ENCODE measurements at regions not wholly inside any gene's neighbourhood (a gene's known extent, or its start where the extent isn't known, plus 50 kb on each side); places are given as distances from the start of the nearest gene placed in this dataset.

GRCh38 chr2:57549642-57550102 is 496.9 kb upstream of the VRK2 start:
- Mint-ChIP-seq H3K27ac (no peak overlapping the region), H3K4me3 (no peak overlapping the region), H3K27me3 (ENCODE audit: insufficient read depth) (peaks cover 14% of the 10 kb centered on the region), H3K36me3 (ENCODE audit: low read depth) (no peaks in the 10 kb centered on the region), H3K9me3 (no peaks in the 10 kb centered on the region; the same call in 1 of the 2 replicates), H3K4me1 (ENCODE audit: low read depth) (no peaks in the 10 kb centered on the region)
- peak; percentile 25 for DNase-seq
- TF ChIP-seq CTCF (IDR thresholded peaks at IDR 0.05): peak; percentile 71

- H3K4me3 Mint-ChIP-seq: no peak overlapping the region
- H3K9me3 Mint-ChIP-seq: no peaks in the 10 kb centered on the region; the same call in 1 of the 2 replicates
- no peak overlapping the region for H3K27ac Mint-ChIP-seq
- no peak for DNase-seq
- TF ChIP-seq CTCF (IDR thresholded peaks at IDR 0.05): no peak
- peaks cover 12% of the 10 kb centered on the region for H3K27me3 Mint-ChIP-seq (ENCODE audit: insufficient read depth)
- no peaks in the 10 kb centered on the region for H3K4me1 Mint-ChIP-seq (ENCODE audit: low read depth)
- no peaks in the 10 kb centered on the region for H3K36me3 Mint-ChIP-seq (ENCODE audit: low read depth)
Measured at GRCh38 chr2:57550912-57551311, 495.7 kb upstream of the VRK2 start.

GRCh38 chr2:57552885-57553284 is 493.7 kb upstream of the VRK2 start:
- Mint-ChIP-seq H3K4me3 (no peak overlapping the region), H3K36me3 (ENCODE audit: low read depth) (no peaks in the 10 kb centered on the region)
- no peak for DNase-seq

GRCh38 chr2:57554348-57554747 is 492.3 kb upstream of the VRK2 start:
- Mint-ChIP-seq H3K27me3 (ENCODE audit: insufficient read depth) (no peaks in the 10 kb centered on the region), H3K4me1 (ENCODE audit: low read depth) (no peaks in the 10 kb centered on the region), H3K4me3 (no peak overlapping the region), H3K27ac (no peak overlapping the region), H3K36me3 (ENCODE audit: low read depth) (no peaks in the 10 kb centered on the region), H3K9me3 (no peaks in the 10 kb centered on the region; the same call in 1 of the 2 replicates)
- no peak for DNase-seq
- TF ChIP-seq CTCF (IDR thresholded peaks at IDR 0.05): no peak

More at GRCh38 chr2:57552885-57553284, 493.7 kb upstream of the VRK2 start:
- Mint-ChIP-seq H3K4me1 (ENCODE audit: low read depth) (no peaks in the 10 kb centered on the region), H3K27ac (no peak overlapping the region), H3K27me3 (ENCODE audit: insufficient read depth) (no peaks in the 10 kb centered on the region), H3K9me3 (no peaks in the 10 kb centered on the region; the same call in 1 of the 2 replicates)
- TF ChIP-seq CTCF (IDR thresholded peaks at IDR 0.05): peak; percentile 48; the same call in 1 of the 2 replicates

- no peaks in the 10 kb centered on the region for H3K4me1 Mint-ChIP-seq (ENCODE audit: low read depth)
- H3K4me3 Mint-ChIP-seq: no peak overlapping the region
- H3K9me3 Mint-ChIP-seq: no peaks in the 10 kb centered on the region
- no peak for DNase-seq
- no peak overlapping the region for H3K27ac Mint-ChIP-seq
- H3K36me3 Mint-ChIP-seq (ENCODE audit: low read depth): no peaks in the 10 kb centered on the region
- TF ChIP-seq CTCF (IDR thresholded peaks at IDR 0.05): no peak
- no peaks in the 10 kb centered on the region for H3K27me3 Mint-ChIP-seq (ENCODE audit: insufficient read depth)
Measured at GRCh38 chr2:57558312-57558711, 488.3 kb upstream of the VRK2 start.

- no peak for TF ChIP-seq CTCF (IDR thresholded peaks at IDR 0.05)
- Mint-ChIP-seq H3K9me3 (no peaks in the 10 kb centered on the region), H3K4me1 (ENCODE audit: low read depth) (no peaks in the 10 kb centered on the region), H3K36me3 (ENCODE audit: low read depth) (no peaks in the 10 kb centered on the region), H3K27me3 (ENCODE audit: insufficient read depth) (no peaks in the 10 kb centered on the region; the same call in 1 of the 2 replicates), H3K4me3 (no peak overlapping the region), H3K27ac (no peak overlapping the region)
- no peak for DNase-seq
Measured at GRCh38 chr2:57562495-57562894, 484.1 kb upstream of the VRK2 start.

Measured in HFFc6 (cell line).